ENCODE measurements at regions not wholly inside any gene's neighbourhood (a gene's known extent, or its start where the extent isn't known, plus 50 kb on each side); places are given as distances from the start of the nearest gene placed in this dataset.
"Not testable (repeated sequence)": the region's sequence is repeated elsewhere in the genome, so short reads cannot be mapped to it uniquely, and the experiment has no call there.

- H3K27ac Mint-ChIP-seq = no peak overlapping the region
- TF ChIP-seq CTCF (IDR thresholded peaks at IDR 0.05) = no peak
- no peaks in the 10 kb centered on the region for H3K27me3 Mint-ChIP-seq (ENCODE audit: insufficient read depth)
- H3K4me3 Mint-ChIP-seq = no peak overlapping the region
- DNase-seq = no peak
- H3K4me1 Mint-ChIP-seq (ENCODE audit: low read depth) = no peaks in the 10 kb centered on the region
- H3K9me3 Mint-ChIP-seq = no peaks in the 10 kb centered on the region
- H3K36me3 Mint-ChIP-seq (ENCODE audit: low read depth) = no peaks in the 10 kb centered on the region
Measured at GRCh38 chrX:3951859-3952258, 238.4 kb upstream of the PRKX start.

DNA sequence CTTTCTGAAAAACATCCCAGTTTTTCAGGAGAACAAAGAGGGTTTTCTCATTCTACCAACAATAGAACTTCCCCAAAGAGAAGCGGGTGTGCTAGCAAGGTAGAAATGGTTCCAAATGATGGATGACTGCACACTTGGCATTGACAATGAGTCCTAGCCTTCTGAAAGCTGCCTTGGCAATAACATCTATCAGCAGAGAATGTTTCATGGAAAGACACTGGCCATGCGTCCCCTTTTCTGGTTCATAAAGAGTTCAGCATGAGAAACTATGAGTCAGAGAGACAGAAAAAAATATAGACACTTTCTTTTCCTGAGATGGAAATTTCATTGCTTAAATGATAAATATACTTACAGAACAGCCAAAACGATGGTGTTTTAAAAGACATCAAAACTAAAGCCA is 236.9 kb upstream of the PRKX start:
- Mint-ChIP-seq H3K9me3 (no peaks in the 10 kb centered on the region), H3K36me3 (ENCODE audit: low read depth) (no peaks in the 10 kb centered on the region), H3K27ac (no peak overlapping the region), H3K27me3 (ENCODE audit: insufficient read depth) (no peaks in the 10 kb centered on the region), H3K4me1 (ENCODE audit: low read depth) (no peaks in the 10 kb centered on the region), H3K4me3 (no peak overlapping the region)
- no peak for DNase-seq
- TF ChIP-seq CTCF (IDR thresholded peaks at IDR 0.05) = no peak

- Mint-ChIP-seq H3K4me3 (no peak overlapping the region), H3K9me3 (no peaks in the 10 kb centered on the region), H3K4me1 (ENCODE audit: low read depth) (no peaks in the 10 kb centered on the region), H3K36me3 (ENCODE audit: low read depth) (no peaks in the 10 kb centered on the region), H3K27me3 (ENCODE audit: insufficient read depth) (no peaks in the 10 kb centered on the region; the same call in 1 of the 2 replicates), H3K27ac (no peak overlapping the region)
- DNase-seq = no peak
- TF ChIP-seq CTCF (IDR thresholded peaks at IDR 0.05) = no peak
Measured at GRCh38 chrX:3943965-3944364, 230.5 kb upstream of the PRKX start.

DNA sequence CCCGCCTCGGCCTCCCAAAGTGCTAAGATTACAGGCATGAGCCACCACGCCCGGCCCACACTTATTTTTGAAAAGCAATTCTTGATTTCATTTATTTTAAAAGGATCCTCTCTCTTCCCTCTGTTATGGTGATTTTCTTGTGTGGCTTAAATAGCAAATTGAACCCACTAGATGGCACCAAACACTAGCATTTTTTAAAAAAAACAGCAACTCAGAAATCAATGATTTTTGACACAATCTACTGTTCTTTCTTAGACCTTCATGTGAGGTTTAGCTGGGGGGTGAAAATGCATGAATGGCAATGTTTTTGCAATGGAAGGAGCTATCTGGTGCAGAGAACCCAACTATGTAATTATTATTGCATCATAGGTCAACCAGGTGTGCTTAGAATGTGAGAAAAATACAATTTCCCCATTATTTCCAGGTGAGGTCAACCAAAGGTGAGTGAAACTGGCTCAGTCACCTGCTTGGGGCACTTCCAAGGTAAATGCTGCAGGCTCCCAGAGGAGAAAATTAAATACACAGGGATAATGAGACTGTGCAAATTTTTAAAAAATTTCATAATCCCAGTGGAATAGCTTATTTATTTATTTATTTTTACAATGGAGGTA is 226.7 kb upstream of the PRKX start:
- no peak overlapping the region for H3K27ac Mint-ChIP-seq
- peak; percentile 67 for TF ChIP-seq CTCF (IDR thresholded peaks at IDR 0.05)
- no peak overlapping the region for H3K4me3 Mint-ChIP-seq
- H3K4me1 Mint-ChIP-seq (ENCODE audit: low read depth) = no peaks in the 10 kb centered on the region
- DNase-seq = peak; percentile 1
- no peaks in the 10 kb centered on the region for H3K9me3 Mint-ChIP-seq
- H3K27me3 Mint-ChIP-seq (ENCODE audit: insufficient read depth) = no peaks in the 10 kb centered on the region; the same call in 1 of the 2 replicates
- no peaks in the 10 kb centered on the region for H3K36me3 Mint-ChIP-seq (ENCODE audit: low read depth)

- TF ChIP-seq CTCF (IDR thresholded peaks at IDR 0.05) = no peak
- Mint-ChIP-seq H3K4me1 (ENCODE audit: low read depth) (no peaks in the 10 kb centered on the region), H3K4me3 (no peak overlapping the region), H3K36me3 (ENCODE audit: low read depth) (no peaks in the 10 kb centered on the region), H3K27me3 (ENCODE audit: insufficient read depth) (no peaks in the 10 kb centered on the region; the same call in 1 of the 2 replicates), H3K9me3 (no peaks in the 10 kb centered on the region), H3K27ac (no peak overlapping the region)
- no peak for DNase-seq
Measured at GRCh38 chrX:3938587-3938986, 225.1 kb upstream of the PRKX start.

DNA sequence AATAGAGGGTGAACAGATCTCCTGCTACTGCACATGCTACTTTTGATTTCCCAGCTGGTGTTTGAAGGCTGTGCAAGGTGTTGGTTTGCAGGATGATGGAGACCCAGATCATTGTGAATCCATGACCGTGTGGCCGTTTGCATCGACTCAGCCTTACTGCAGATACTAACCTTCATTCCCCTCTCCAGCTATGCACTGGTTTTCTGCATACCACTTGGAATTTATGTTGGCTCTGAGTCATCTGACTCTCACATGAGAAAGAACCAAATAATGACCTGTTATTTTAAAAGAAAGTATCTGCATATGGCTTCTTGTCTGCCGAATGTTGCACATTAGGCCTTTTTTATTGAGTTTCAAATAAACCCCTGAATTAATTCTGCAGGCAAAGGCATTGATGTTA is 221.7 kb upstream of the PRKX start:
- not testable (repeated sequence) for H3K4me1 Mint-ChIP-seq (ENCODE audit: low read depth); H3K27ac Mint-ChIP-seq; H3K27me3 Mint-ChIP-seq (ENCODE audit: insufficient read depth); H3K9me3 Mint-ChIP-seq; H3K4me3 Mint-ChIP-seq; DNase-seq; H3K36me3 Mint-ChIP-seq (ENCODE audit: low read depth)

DNA sequence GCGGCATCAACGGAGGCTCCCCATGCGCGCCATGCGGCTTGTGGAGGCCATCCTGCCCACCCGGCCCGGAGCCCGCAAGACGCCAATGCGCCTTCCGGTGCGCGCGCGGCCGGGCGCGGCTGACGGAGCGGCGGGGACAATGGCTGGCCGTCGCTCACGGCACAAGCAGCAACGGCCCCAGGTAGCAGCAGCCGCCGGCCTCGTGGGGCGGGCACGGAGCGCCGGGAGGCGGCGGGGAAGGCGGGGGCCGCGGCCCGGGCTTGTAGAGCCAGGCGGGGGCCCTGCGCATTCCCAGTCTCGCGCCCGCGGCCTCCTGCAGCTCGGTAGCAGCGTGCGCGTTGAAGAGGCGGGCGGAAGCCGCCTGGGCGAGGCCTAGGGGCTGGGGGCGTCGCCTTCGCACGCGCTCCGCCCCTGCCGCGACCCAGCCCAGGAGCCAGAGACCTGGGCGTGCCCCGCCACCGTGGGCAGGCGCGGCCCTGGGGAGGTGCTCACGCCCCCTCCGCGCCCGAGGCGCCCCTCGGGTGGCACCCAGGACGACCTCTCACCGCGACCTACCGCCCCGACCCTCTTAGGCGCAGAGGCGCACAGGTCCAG is 207.1 kb upstream of the PRKX start:
- not testable (repeated sequence) for H3K9me3 Mint-ChIP-seq; H3K36me3 Mint-ChIP-seq (ENCODE audit: low read depth); H3K27ac Mint-ChIP-seq; H3K27me3 Mint-ChIP-seq (ENCODE audit: insufficient read depth); H3K4me1 Mint-ChIP-seq (ENCODE audit: low read depth); DNase-seq; H3K4me3 Mint-ChIP-seq

DNA sequence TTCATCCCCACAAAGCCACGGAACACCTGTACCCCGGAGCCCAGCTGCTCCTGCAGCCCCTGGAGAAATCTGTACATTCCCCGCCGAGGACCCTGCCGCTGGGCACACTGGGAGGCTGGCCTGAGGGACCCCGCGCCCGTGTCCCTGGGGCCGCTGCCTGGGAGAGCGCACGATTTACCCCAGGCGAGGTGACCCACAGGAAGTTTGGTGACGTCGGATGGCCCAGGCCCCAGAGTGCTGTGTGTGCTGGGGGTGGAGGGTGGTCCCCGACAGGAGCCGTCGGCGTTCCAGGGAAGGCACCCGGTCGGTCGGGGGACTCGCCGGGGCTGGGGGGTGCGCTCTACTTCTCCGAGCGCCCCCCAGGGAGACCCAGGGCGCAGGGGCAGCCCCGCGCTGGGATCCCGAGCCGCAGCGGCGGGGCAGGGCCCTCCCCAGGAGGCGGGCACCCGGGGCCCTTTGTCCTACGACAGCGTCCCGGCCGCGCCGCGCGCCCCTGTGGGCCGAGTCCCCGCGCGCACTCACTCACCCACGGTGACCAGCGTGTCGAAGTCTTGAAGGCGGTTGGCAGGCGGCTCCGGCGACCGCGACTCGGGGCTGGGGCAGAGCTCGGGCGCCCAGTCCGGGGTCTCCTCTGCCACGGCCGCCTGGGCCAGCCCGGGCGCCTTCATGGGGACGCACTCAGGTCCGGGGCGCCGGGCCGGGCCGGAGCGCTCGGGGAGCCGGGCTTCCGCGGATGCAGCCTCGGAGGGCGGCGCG is 206.4 kb upstream of the PRKX start:
- not testable (repeated sequence) for H3K27ac Mint-ChIP-seq; H3K36me3 Mint-ChIP-seq (ENCODE audit: low read depth); DNase-seq; H3K9me3 Mint-ChIP-seq; H3K27me3 Mint-ChIP-seq (ENCODE audit: insufficient read depth); H3K4me3 Mint-ChIP-seq; H3K4me1 Mint-ChIP-seq (ENCODE audit: low read depth)

DNA sequence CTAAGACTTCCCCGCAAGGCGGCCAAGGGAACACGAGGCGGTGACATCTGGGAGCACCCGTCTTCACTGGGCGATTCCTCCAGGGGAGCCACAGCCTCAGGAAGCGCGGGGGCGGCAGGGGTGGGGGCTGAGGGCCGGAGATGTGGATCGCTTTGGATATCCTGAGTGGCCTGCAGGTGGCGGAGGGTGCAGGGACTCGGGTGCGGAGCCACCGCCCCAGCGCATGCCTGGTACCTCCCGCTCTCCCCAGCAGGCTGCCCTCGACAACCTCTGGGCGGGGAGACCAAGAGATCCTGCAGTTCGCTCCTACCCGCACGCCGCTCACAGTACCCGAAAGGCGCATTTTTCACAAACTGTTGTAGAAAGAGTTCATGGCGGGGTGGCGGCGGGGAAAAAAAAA is 201.4 kb upstream of the PRKX start:
- not testable (repeated sequence) for H3K4me1 Mint-ChIP-seq (ENCODE audit: low read depth); H3K36me3 Mint-ChIP-seq (ENCODE audit: low read depth); DNase-seq; H3K27ac Mint-ChIP-seq; H3K9me3 Mint-ChIP-seq; H3K4me3 Mint-ChIP-seq; H3K27me3 Mint-ChIP-seq (ENCODE audit: insufficient read depth)
